ENCODE measurements at regions not wholly inside any gene's neighbourhood (a gene's known extent, or its start where the extent isn't known, plus 50 kb on each side); places are given as distances from the start of the nearest gene placed in this dataset.

DNA sequence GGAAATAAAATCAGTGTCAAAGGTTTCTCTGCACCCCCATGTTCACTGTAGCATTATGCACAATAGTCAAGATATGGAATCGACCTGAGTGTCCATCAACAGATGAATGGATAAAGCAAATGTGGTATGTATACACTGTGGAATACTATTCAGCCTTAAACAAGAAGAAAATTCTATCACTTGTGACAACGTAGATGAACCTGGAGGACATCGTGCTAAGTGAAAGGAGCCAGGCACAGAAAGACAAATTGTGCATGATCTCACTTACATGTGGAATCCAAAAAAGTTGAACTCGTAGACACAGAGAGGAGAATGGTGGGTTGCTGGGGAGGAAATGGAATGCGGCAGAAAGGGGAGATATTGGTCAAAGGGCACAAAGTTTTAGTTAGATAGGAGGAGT lies 136.3 kb upstream of the ESR1 start:
- no peaks in the 10 kb centered on the region for H3K36me3 Mint-ChIP-seq
- intact Hi-C loops (cut with micrococcal nuclease): no loop called here
- peaks cover 6% of the 10 kb centered on the region for H3K4me1 Mint-ChIP-seq (ENCODE audit: low read depth)
- ChIA-PET POLR2A (no interaction called here), CTCF (no interaction called here)
- peaks cover 4% of the 10 kb centered on the region for H3K27me3 Mint-ChIP-seq
- no peak for DNase-seq
- H3K4me3 Mint-ChIP-seq: no peak overlapping the region
- H3K9me3 Mint-ChIP-seq: no peaks in the 10 kb centered on the region
- H3K27ac Mint-ChIP-seq: no peak overlapping the region

DNA sequence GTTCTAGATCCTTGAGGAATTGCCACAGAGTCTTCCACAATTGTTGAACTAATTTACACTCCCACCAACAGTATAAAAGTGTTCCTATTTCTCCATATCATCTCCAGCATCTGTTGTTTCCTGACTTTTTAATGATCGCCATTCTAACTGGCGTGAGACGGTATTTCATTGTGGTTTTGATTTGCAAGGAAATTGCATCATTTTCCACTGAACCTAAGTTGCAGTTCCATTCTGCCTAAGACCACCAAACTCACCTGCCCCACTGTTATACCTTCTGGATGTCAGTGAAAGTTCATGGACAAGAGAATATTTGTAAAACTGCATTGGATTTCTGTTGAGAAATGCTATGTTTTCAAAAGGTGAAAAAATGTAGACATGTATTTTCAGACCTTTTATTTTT lies 132.9 kb upstream of the ESR1 start:
- H3K9me3 Mint-ChIP-seq: no peaks in the 10 kb centered on the region
- DNase-seq: no peak
- no peak overlapping the region for H3K4me3 Mint-ChIP-seq
- ChIA-PET CTCF (interaction anchor here (2.8 to 4.1 kb wide), 3 partner anchors 91 to 593 kb away, joined by 11 to 39 read pairs (median 15); no protein-coding TSS in a partner anchor), POLR2A (no interaction called here)
- H3K36me3 Mint-ChIP-seq: no peaks in the 10 kb centered on the region
- no peak overlapping the region for H3K27ac Mint-ChIP-seq
- peaks cover 4% of the 10 kb centered on the region for H3K27me3 Mint-ChIP-seq
- intact Hi-C loops (cut with micrococcal nuclease): loop anchor here (2.0 kb wide), 1 partner anchor 90 kb away; no protein-coding TSS in a partner anchor
- H3K4me1 Mint-ChIP-seq (ENCODE audit: low read depth): peaks cover 10% of the 10 kb centered on the region

DNA sequence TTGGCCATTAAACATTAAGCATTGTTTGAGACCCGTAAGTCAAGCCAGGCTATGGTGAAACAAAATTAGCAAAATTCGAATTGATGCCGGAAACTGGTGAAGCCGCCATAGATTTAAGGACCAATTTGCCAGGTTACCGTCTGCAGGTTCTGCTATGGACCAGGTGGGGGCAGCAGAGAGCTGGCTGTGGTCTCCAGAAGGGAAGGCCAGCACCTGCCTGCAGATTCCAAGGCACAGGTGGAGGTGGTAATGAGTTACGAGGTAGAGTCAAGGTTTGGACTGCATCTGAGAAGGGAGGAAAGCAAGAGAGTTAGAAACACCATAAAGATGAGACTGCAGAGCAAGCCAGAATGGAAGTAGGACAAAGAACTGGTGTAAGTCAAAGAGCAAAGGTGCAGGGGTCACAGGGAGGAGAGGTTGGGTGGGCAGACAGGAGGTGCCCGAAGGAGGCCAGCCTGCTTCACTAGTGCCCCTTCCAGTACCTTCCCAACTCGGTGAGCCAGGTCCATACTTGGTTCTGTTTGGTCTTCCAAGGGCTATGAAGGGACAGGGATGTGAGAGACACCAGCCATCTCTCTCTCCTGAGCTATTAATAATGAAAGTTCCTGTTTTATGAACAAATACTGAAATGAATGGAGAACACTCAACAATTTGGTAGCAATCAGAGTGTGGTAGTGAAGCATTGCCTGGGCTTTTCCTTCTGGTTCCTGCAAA lies 131.6 kb upstream of the ESR1 start:
- Mint-ChIP-seq H3K36me3 (no peaks in the 10 kb centered on the region), H3K27me3 (peaks cover 4% of the 10 kb centered on the region), H3K4me3 (no peak overlapping the region), H3K9me3 (no peaks in the 10 kb centered on the region), H3K27ac (no peak overlapping the region), H3K4me1 (ENCODE audit: low read depth) (peaks cover 10% of the 10 kb centered on the region)
- POLR2A ChIA-PET: no interaction called here
- CTCF ChIA-PET: interaction anchor here (0.6 to 4.1 kb wide), 14 partner anchors 10 to 675 kb away, joined by 3 to 39 read pairs (median 4); no protein-coding TSS in a partner anchor
- intact Hi-C loops (cut with micrococcal nuclease): loop anchor here (1.0 to 2.0 kb wide), 3 partner anchors 89 to 592 kb away; no protein-coding TSS in a partner anchor
- DNase-seq: peak; percentile 65

DNA sequence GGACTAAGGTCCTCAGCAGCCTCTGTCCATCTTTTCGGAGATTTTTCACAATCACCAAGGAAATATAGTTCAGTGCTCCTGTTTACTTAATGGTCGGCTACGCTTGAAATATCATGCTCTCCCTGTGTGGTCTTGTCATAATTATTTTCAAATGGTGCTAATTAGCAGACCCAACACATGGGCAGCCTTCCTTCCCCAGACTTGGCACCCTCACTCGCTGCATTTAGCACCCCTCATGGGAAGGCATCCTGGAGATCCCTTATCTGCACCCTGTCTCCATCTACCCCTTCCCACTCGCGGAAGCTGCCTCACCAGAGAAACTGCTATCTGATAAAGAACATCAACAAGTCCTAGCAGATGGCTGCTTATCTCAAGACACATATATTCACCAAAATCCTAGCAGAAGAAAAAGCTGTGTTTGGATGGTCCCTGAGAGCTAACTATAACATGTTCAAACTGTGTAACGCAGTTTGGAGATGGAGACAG lies 131.0 kb upstream of the ESR1 start:
- no peaks in the 10 kb centered on the region for H3K36me3 Mint-ChIP-seq
- no peak overlapping the region for H3K27ac Mint-ChIP-seq
- DNase-seq: no peak
- H3K4me1 Mint-ChIP-seq (ENCODE audit: low read depth): peaks cover 10% of the 10 kb centered on the region
- H3K9me3 Mint-ChIP-seq: no peaks in the 10 kb centered on the region
- H3K4me3 Mint-ChIP-seq: no peak overlapping the region
- intact Hi-C loops (cut with micrococcal nuclease): no loop called here
- ChIA-PET CTCF (interaction anchor here (0.6 to 4.1 kb wide), 14 partner anchors 11 to 662 kb away, joined by 3 to 39 read pairs (median 4); no protein-coding TSS in a partner anchor), POLR2A (no interaction called here)
- peaks cover 3% of the 10 kb centered on the region for H3K27me3 Mint-ChIP-seq

DNA sequence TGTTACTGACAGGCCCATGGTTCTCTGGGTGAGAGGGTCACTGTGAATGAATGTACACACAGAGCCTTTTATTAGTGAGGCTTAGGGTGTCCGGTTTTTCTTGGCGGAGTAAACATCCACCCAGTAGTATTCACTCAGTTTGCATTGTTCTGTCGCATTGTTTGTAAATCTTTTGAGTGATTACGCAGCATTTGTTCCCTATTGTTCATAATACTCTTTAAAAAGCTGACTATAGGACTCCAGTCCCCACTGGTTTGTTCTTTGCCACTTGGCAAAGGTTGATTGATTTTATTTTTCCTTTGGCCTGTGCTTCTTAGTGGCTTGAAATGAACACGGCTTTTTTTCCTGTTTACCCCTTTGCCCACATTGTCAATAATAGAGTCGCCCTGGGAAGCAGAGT lies 130.1 kb upstream of the ESR1 start:
- no peaks in the 10 kb centered on the region for H3K36me3 Mint-ChIP-seq
- ChIA-PET CTCF (interaction anchor here (1.0 to 4.1 kb wide), 7 partner anchors 13 to 591 kb away, joined by 3 to 39 read pairs (median 11); no protein-coding TSS in a partner anchor), POLR2A (no interaction called here)
- H3K4me3 Mint-ChIP-seq: no peak overlapping the region
- peaks cover 10% of the 10 kb centered on the region for H3K4me1 Mint-ChIP-seq (ENCODE audit: low read depth)
- H3K9me3 Mint-ChIP-seq: no peaks in the 10 kb centered on the region
- no peak overlapping the region for H3K27ac Mint-ChIP-seq
- intact Hi-C loops (cut with micrococcal nuclease): no loop called here
- peaks cover 3% of the 10 kb centered on the region for H3K27me3 Mint-ChIP-seq
- no peak for DNase-seq

DNA sequence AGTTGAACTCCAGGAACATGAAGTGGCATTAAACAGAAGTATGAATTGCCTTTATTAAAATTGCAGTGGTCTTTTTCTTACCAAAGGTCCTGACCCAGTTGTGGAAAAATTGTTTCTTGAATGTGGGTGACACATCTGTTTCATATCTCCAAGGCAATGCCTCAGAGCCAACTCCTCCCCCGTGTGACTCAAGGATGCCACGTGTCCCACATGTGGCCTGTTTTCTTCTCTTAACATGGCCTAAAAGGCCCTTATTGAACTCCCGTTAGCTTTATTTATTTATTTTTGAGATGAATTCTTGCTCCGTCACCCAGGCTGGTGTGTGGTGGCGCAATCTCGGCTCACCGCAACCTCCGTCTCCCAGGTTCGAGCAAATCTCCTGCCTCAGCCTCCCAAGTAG lies 128.4 kb upstream of the ESR1 start:
- no peaks in the 10 kb centered on the region for H3K36me3 Mint-ChIP-seq
- DNase-seq: peak; percentile 55
- peaks cover 10% of the 10 kb centered on the region for H3K4me1 Mint-ChIP-seq (ENCODE audit: low read depth)
- ChIA-PET CTCF (interaction anchor here (1.1 to 1.5 kb wide), 2 partner anchors 86 to 445 kb away, joined by 3 to 10 read pairs; no protein-coding TSS in a partner anchor), POLR2A (no interaction called here)
- intact Hi-C loops (cut with micrococcal nuclease): no loop called here
- peaks cover 5% of the 10 kb centered on the region for H3K27me3 Mint-ChIP-seq
- no peaks in the 10 kb centered on the region for H3K9me3 Mint-ChIP-seq
- no peak overlapping the region for H3K27ac Mint-ChIP-seq
- no peak overlapping the region for H3K4me3 Mint-ChIP-seq

DNA sequence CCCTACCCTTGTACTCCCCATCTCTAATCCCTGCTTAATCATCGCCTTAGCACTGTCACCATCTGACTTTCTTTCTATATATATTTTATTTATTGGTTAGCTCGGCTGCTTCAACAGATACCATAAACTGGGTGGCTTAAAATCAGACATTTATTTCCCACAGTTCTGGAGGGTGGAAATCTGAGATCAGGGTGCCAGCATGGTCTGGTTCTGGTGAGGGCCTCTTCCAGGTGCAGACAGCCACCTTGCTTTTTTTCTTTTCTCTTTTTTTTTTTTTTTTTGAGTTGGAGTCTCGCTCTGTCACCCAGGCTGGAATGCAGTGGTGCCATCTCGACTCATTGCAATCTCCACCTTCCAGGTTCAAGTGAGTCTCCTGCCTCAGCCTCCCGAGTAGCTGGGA lies 127.5 kb upstream of the ESR1 start:
- Mint-ChIP-seq H3K27ac (no peak overlapping the region), H3K4me1 (ENCODE audit: low read depth) (peaks cover 10% of the 10 kb centered on the region), H3K4me3 (no peak overlapping the region), H3K36me3 (no peaks in the 10 kb centered on the region), H3K9me3 (no peaks in the 10 kb centered on the region), H3K27me3 (peaks cover 7% of the 10 kb centered on the region)
- POLR2A ChIA-PET: no interaction called here
- CTCF ChIA-PET: interaction anchor here (1.5 kb wide), 1 partner anchor 445 kb away, joined by 10 read pairs; no protein-coding TSS in a partner anchor
- DNase-seq: no peak
- intact Hi-C loops (cut with micrococcal nuclease): no loop called here

DNA sequence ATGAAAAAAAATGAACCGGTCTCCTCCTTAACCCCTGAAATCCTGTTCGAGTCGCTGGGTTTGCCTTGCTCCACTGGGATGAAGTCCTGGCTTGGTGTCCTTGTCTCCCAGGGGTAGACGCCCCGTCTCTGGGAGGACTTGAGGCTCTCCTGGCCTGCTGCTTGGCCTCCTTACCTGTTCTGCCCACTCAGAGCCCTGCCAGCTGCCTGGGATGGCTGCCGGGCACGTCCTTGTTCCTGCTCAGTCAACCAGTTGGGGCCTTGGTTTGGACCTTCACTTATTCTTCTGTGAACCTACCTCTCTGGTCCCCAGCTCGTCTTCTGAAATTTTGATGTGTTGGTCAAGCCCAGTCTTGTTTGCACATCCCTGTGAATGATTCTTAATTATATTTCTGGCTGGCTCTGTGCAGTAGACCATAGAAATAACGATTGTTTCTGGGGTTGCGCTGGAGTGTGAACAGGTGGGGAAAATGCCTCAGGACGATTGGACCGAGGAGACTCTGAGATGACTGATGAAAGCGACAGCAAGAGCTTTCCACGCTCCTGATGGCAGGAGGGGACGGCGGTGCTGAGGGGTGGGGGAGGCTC lies 126.5 kb upstream of the ESR1 start:
- no peak for DNase-seq
- Mint-ChIP-seq H3K27ac (no peak overlapping the region), H3K27me3 (peaks cover 4% of the 10 kb centered on the region), H3K4me1 (ENCODE audit: low read depth) (peaks cover 5% of the 10 kb centered on the region), H3K9me3 (no peaks in the 10 kb centered on the region), H3K36me3 (no peaks in the 10 kb centered on the region), H3K4me3 (no peak overlapping the region)
- intact Hi-C loops (cut with micrococcal nuclease): no loop called here
- CTCF ChIA-PET: interaction anchor here (1.3 kb wide), 1 partner anchor 10 kb away, joined by 3 read pairs; no protein-coding TSS in a partner anchor
- POLR2A ChIA-PET: no interaction called here

DNA sequence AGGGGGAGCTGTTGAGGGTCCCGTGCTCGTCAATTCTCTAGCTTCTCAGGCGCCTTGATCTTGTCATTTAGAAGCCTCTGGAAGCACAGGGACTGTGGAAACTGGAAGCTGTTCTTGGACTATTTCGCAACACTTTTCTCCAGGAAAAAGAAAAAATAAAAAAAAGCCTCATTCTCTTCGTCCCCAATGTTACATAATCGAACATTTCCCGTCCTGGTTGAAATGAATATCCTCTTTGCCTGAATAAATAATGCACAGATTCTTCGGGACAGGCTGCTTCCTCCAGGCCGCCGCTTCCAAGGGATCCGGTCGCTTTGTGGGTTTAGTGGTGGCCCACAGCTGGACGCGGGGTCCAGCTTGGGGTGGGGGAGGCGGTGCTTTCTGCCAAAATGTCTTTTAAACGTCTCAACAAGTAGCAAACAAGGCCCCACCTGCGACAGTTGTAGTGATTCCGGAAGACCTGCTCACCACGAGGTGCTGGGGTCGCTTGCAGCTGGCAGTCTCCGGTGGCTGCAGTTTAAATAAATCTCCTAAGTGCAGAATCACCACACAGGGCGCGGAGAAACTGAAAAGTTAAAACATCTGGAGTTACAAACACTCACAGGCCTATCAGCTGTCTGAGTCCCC lies 125.9 kb upstream of the ESR1 start:
- intact Hi-C loops (cut with micrococcal nuclease): no loop called here
- Mint-ChIP-seq H3K36me3 (no peaks in the 10 kb centered on the region), H3K4me1 (ENCODE audit: low read depth) (peaks cover under 1% of the 10 kb centered on the region), H3K9me3 (no peaks in the 10 kb centered on the region), H3K27ac (no peak overlapping the region), H3K27me3 (peaks cover 4% of the 10 kb centered on the region), H3K4me3 (no peak overlapping the region)
- ChIA-PET CTCF (interaction anchor here (1.3 kb wide), 1 partner anchor 9 kb away, joined by 3 read pairs; no protein-coding TSS in a partner anchor), POLR2A (no interaction called here)
- no peak for DNase-seq

DNA sequence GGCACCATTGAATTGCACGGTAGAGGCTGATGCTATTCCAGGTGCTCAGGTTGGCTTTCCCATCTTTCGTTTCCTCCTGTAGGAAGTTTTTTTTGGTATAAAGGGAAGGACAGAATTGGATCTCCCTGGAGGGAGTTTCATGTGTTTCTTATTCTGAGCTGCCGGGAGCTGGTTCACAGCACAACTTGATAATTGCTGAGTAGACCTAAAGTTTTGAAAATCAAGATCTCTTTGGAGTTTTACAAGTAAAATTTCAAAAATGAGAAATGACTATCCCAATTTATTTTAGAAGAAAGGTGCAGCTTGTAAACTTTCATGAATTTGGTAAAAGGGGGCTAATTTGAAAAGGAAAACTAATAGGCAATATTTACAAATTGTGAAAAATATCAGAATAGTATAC lies 125.2 kb upstream of the ESR1 start:
- Mint-ChIP-seq H3K27ac (no peak overlapping the region), H3K27me3 (peaks cover 7% of the 10 kb centered on the region), H3K4me1 (ENCODE audit: low read depth) (no peaks in the 10 kb centered on the region), H3K9me3 (no peaks in the 10 kb centered on the region), H3K4me3 (no peak overlapping the region), H3K36me3 (no peaks in the 10 kb centered on the region)
- ChIA-PET CTCF (interaction anchor here (1.3 kb wide), 1 partner anchor 9 kb away, joined by 3 read pairs; no protein-coding TSS in a partner anchor), POLR2A (no interaction called here)
- intact Hi-C loops (cut with micrococcal nuclease): no loop called here
- no peak for DNase-seq

DNA sequence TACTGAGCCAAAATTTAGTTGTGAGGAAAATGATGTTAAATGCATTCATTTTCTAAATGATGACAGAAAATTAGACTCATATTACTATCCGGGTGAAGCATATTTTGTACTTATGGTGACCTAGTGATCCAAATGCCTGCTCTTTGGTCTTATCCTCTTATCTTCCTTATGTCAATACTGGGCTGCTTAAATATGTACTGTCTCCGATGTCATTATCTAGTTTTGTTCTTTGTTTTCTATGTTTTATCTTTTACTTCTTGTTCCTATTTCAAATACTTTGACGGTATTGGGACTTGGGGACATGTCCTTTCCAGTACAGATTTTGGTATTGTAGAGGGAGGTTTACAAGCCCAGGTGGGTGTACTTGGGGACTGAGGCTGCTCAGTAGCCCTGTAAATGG lies 124.6 kb upstream of the ESR1 start:
- Mint-ChIP-seq H3K27me3 (peaks cover 7% of the 10 kb centered on the region), H3K36me3 (no peaks in the 10 kb centered on the region), H3K4me3 (no peak overlapping the region), H3K9me3 (no peaks in the 10 kb centered on the region), H3K4me1 (ENCODE audit: low read depth) (no peaks in the 10 kb centered on the region), H3K27ac (no peak overlapping the region)
- intact Hi-C loops (cut with micrococcal nuclease): no loop called here
- ChIA-PET POLR2A (no interaction called here), CTCF (no interaction called here)
- no peak for DNase-seq

DNA sequence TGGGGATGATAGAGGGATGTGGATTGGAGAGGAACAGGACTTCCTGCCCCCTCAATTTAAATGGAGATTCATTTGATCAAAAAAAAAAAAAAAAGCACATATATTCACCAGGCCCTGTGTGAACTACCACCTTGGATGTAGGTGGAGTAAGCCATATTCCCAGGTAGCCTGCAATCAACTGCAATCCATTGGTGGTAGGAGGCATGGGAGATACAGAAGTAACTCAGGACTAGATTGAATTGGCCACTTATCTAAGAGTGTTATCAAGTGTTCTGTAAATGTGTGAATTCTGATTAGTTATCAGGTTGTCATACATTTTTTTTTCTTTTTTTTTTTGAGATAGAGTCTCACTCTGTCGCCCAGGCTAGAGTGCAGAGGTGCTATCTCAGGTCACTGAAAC lies 124.1 kb upstream of the ESR1 start:
- H3K27me3 Mint-ChIP-seq: peaks cover 7% of the 10 kb centered on the region
- H3K4me1 Mint-ChIP-seq (ENCODE audit: low read depth): no peaks in the 10 kb centered on the region
- CTCF ChIA-PET: no interaction called here
- no peaks in the 10 kb centered on the region for H3K36me3 Mint-ChIP-seq
- no peak overlapping the region for H3K27ac Mint-ChIP-seq
- H3K9me3 Mint-ChIP-seq: no peaks in the 10 kb centered on the region
- intact Hi-C loops (cut with micrococcal nuclease): no loop called here
- no peak overlapping the region for H3K4me3 Mint-ChIP-seq
- POLR2A ChIA-PET: no interaction called here
- DNase-seq: no peak

Data from activated CD4-positive, alpha-beta memory T cell treated with anti-CD3 and anti-CD28 coated beads for 36 hours (primary cell).